GM18526 (cell line): ENCODE measurements at regions not wholly inside any gene's neighbourhood (a gene's known extent, or its start where the extent isn't known, plus 50 kb on each side); places are given as distances from the start of the nearest gene placed in this dataset.

ENCODE experiments used
- POLR2A ChIP-seq: IDR thresholded peaks from 3 replicates; pipeline ENCODE4 v1.6.1; 2011; ENCODE audit not compliant: insufficient read length; ENCODE audit errors: extremely low read depth

GRCh38 chr16:72317446-72317845 is 145.5 kb upstream of the PMFBP1 start:
- no peak for TF ChIP-seq POLR2A

DNA sequence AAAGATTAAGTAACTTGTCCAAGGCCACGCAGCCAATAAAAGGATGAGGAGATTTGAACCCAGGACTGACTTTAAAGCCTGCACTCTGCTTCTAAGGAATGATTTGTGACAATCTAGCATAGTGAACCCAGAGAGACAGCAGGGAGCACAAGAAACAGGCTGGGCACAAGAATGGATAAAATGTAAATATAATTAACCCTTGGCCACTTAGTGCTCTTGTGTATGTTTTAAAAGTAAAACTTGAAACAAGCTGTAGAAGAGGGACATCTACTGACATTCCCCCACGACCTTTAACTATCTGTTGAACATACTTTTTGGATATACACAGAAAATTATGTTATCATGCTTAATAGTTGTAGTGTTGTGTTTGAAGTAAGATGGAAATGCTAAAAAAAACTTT is 141.9 kb upstream of the PMFBP1 start:
- no peak for TF ChIP-seq POLR2A

- TF ChIP-seq POLR2A, result no peak
These were observed 140.9 kb upstream of the PMFBP1 start for GRCh38 chr16:72312828-72313227.

DNA sequence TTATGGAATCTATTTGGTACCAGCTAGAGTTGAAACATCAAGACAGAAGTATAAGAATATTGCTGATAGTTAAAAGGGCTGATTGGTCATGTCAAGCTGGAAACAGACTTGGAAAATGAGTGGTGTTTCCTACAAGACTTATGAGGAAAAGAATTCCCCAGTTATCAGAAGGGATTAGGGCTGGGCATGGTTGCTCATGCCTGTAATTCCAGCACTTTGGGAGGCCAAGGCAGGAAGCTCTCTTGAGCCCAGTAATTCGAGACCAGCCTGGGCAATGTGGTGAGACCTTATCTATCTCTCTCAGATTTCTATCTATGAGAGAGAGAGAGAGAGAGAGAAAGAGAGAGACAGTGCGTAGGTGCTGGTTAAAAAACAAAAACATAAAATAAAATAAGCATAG is 139.5 kb upstream of the PMFBP1 start:
- TF ChIP-seq POLR2A, result no peak

- no peak for TF ChIP-seq POLR2A
These were observed 137.0 kb upstream of the PMFBP1 start for GRCh38 chr16:72309001-72309400.

GRCh38 chr16:72308396-72308795 is 136.4 kb upstream of the PMFBP1 start:
- TF ChIP-seq POLR2A, result no peak

- no peak for TF ChIP-seq POLR2A
These were observed 130.4 kb upstream of the PMFBP1 start for GRCh38 chr16:72302332-72302731.

GRCh38 chr16:72301523-72302236 is 129.7 kb upstream of the PMFBP1 start:
- TF ChIP-seq POLR2A, result no peak

DNA sequence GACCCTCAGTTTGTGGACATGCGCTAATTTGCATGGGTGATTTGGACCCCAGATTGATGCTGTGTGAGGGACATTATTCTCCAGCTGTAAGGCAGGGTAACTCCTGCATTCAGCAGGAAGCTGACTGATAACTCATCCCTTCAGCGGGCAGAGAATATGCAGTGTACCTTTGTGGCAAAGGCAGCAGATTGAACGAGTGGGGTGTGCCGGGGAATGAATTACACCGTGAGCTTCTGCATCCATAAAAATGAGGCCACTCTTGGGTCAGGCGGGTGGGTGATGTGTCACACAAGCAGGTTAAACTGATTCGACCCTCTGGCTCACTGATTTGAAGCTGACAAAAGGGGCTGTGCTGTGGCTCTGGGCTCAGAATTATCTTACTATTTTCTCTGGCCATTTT is 128.9 kb upstream of the PMFBP1 start:
- no peak for TF ChIP-seq POLR2A

GRCh38 chr16:72299684-72300243 is 127.8 kb upstream of the PMFBP1 start:
- TF ChIP-seq POLR2A, result no peak

GRCh38 chr16:72298961-72299360 is 127.0 kb upstream of the PMFBP1 start:
- no peak for TF ChIP-seq POLR2A

- TF ChIP-seq POLR2A, result no peak
These were observed 124.0 kb upstream of the PMFBP1 start for GRCh38 chr16:72295914-72296313.

- TF ChIP-seq POLR2A, result no peak
These were observed 119.6 kb upstream of the PMFBP1 start for GRCh38 chr16:72291531-72291981.

DNA sequence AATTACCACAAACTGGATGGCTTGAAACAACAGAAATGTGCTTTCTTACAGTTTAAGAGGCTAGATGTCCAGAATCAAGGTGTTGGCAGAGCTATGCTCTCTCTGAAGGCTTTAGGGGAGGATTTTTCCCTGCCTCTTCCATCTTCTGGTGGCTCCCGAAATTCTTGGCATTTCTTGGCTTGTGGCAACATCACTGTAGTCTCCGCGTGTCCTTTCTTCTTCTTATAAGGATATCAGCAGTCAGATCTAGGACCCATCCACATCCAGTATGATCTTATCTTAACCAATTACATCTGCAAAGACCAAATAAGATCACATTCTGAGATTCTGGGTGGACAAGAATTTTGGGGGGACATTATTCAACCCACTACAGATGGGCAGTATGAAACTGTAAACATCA is 119.2 kb upstream of the PMFBP1 start:
- TF ChIP-seq POLR2A, result no peak

DNA sequence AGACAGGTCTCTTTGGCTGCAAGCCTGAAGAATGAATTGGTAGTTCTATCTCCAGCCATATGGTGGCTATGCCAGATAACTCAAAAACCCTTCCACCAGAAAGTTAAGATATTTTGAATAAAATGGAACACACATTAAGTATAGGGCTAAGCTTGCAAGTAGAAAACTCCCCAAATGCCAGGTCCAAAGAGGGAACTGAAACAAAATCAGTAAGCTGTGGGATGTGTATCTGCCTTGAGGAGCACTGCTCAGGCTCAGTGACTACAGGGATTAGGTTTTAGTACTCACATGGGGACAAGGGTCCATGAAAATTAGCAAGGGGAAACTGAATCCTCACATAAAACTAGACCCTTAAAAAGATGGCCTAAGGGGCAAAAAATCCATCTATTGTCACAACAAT is 115.7 kb upstream of the PMFBP1 start:
- TF ChIP-seq POLR2A, result no peak

- TF ChIP-seq POLR2A, result no peak
These were observed 115.1 kb upstream of the PMFBP1 start for GRCh38 chr16:72286936-72287620.
